ENCODE measurements at regions not wholly inside any gene's neighbourhood (a gene's known extent, or its start where the extent isn't known, plus 50 kb on each side); places are given as distances from the start of the nearest gene placed in this dataset.

GRCh38 chrX:97828471-97828870, 944.8 kb downstream of the RPA4 start:
- DNase-seq (no peak), ATAC-seq (no peak)
- Mint-ChIP-seq H3K27me3 (no peaks in the 10 kb centered on the region), H3K9me3 (no peaks in the 10 kb centered on the region), H3K27ac (no peak overlapping the region), H3K4me1 (no peaks in the 10 kb centered on the region), H3K36me3 (ENCODE audit: low read depth) (no peaks in the 10 kb centered on the region), H3K4me3 (no peak overlapping the region)

- Mint-ChIP-seq H3K27me3 (no peaks in the 10 kb centered on the region), H3K27ac (no peak overlapping the region), H3K4me1 (no peaks in the 10 kb centered on the region), H3K9me3 (no peaks in the 10 kb centered on the region), H3K4me3 (no peak overlapping the region), H3K36me3 (ENCODE audit: low read depth) (no peaks in the 10 kb centered on the region)
- no peak for ATAC-seq
- no peak for DNase-seq
Measured at GRCh38 chrX:97835969-97836368, 952.3 kb downstream of the RPA4 start.

DNA sequence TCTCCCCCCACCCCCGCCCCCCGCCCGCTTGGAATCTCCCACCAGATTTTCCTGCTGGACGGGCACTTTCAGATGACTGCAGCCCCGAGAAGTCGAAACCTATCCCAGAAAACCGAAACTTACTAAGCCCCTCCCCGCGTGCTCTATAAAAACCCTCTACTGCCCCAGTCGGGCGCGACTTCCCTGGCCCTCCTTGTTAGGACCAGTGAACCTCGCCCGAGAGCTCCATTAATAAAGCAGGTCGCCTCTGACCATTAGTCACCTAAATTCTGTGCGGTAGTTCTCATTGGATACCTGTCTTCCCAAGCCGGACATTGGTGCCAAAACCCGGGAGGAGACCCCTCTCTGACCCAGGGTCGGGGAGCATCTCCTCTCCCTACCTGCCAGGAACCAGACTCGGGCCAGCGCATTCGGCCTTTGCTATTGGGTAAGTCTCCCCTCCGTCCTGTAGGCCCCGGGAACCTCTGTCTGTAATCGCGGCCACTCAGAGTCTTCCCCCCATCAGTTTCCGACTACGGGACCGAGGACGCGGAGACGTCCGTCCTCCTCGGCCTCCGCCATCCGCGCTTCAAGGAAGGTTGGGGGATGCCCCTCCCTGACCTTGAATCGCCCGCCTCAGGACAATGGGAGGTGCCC, 958.0 kb downstream of the RPA4 start:
- no peak overlapping the region for H3K4me3 Mint-ChIP-seq
- peaks cover 2% of the 10 kb centered on the region for H3K36me3 Mint-ChIP-seq (ENCODE audit: low read depth)
- no peak overlapping the region for H3K27ac Mint-ChIP-seq
- DNase-seq (no peak), ATAC-seq (no peak)
- peaks cover 11% of the 10 kb centered on the region for H3K9me3 Mint-ChIP-seq
- H3K4me1 Mint-ChIP-seq, result no peaks in the 10 kb centered on the region
- no peaks in the 10 kb centered on the region for H3K27me3 Mint-ChIP-seq

GRCh38 chrX:97842468-97843199, 958.9 kb downstream of the RPA4 start:
- Mint-ChIP-seq H3K27me3 (no peaks in the 10 kb centered on the region), H3K36me3 (ENCODE audit: low read depth) (peaks cover 2% of the 10 kb centered on the region), H3K4me3 (no peak overlapping the region), H3K27ac (no peak overlapping the region), H3K4me1 (no peaks in the 10 kb centered on the region), H3K9me3 (peaks cover 11% of the 10 kb centered on the region)
- no peak for DNase-seq
- no peak for ATAC-seq

GRCh38 chrX:97843200-97843811, 959.6 kb downstream of the RPA4 start:
- Mint-ChIP-seq H3K4me1 (no peaks in the 10 kb centered on the region), H3K4me3 (no peak overlapping the region)

GRCh38 chrX:97844161-97844560, 960.5 kb downstream of the RPA4 start:
- Mint-ChIP-seq H3K4me3 (no peak overlapping the region), H3K36me3 (ENCODE audit: low read depth) (peaks cover 2% of the 10 kb centered on the region), H3K4me1 (no peaks in the 10 kb centered on the region), H3K9me3 (peaks cover 11% of the 10 kb centered on the region), H3K27me3 (no peaks in the 10 kb centered on the region), H3K27ac (no peak overlapping the region)
- no peak for DNase-seq
- no peak for ATAC-seq

More at GRCh38 chrX:97843200-97843811, 959.6 kb downstream of the RPA4 start:
- H3K27ac Mint-ChIP-seq, result no peak overlapping the region
- DNase-seq (no peak), ATAC-seq (no peak)
- peaks cover 2% of the 10 kb centered on the region for H3K36me3 Mint-ChIP-seq (ENCODE audit: low read depth)
- H3K9me3 Mint-ChIP-seq, result peaks cover 11% of the 10 kb centered on the region
- H3K27me3 Mint-ChIP-seq, result no peaks in the 10 kb centered on the region

DNA sequence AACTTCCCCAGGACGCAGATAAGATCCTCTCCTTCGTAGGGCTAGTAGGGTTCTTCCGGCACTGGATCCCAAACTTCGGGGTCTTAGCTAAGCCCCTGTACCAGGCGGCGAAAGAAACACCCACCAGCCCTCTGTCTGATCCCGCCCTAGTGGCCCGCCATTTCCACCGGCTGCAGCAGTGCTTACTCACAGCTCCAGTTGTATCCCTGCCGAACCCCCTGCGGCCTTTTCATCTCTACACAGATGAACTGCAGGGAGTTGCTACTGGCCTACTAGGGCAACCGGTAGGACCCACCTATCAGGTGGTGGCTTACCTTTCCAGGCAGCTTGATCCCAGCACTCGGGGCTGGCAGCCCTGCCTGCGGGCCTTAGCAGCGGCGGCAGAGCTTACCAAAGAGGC, 961.2 kb downstream of the RPA4 start:
- peaks cover 11% of the 10 kb centered on the region for H3K9me3 Mint-ChIP-seq
- no peak overlapping the region for H3K27ac Mint-ChIP-seq
- H3K27me3 Mint-ChIP-seq, result no peaks in the 10 kb centered on the region
- ATAC-seq (no peak), DNase-seq (no peak)
- H3K4me3 Mint-ChIP-seq, result no peak overlapping the region
- no peaks in the 10 kb centered on the region for H3K4me1 Mint-ChIP-seq
- peaks cover 2% of the 10 kb centered on the region for H3K36me3 Mint-ChIP-seq (ENCODE audit: low read depth)

GRCh38 chrX:97845451-97845850, 961.7 kb downstream of the RPA4 start:
- H3K4me1 Mint-ChIP-seq, result no peaks in the 10 kb centered on the region
- no peak for DNase-seq
- H3K36me3 Mint-ChIP-seq (ENCODE audit: low read depth), result peaks cover 2% of the 10 kb centered on the region
- no peak for ATAC-seq
- H3K27ac Mint-ChIP-seq, result no peak overlapping the region
- peaks cover 11% of the 10 kb centered on the region for H3K9me3 Mint-ChIP-seq
- H3K27me3 Mint-ChIP-seq, result no peaks in the 10 kb centered on the region
- H3K4me3 Mint-ChIP-seq, result no peak overlapping the region

- peaks cover 11% of the 10 kb centered on the region for H3K9me3 Mint-ChIP-seq
- no peaks in the 10 kb centered on the region for H3K4me1 Mint-ChIP-seq
- no peaks in the 10 kb centered on the region for H3K27me3 Mint-ChIP-seq
- no peak overlapping the region for H3K27ac Mint-ChIP-seq
- DNase-seq (no peak), ATAC-seq (no peak)
- H3K4me3 Mint-ChIP-seq, result no peak overlapping the region
- peaks cover 2% of the 10 kb centered on the region for H3K36me3 Mint-ChIP-seq (ENCODE audit: low read depth)
Measured at GRCh38 chrX:97846228-97846627, 962.5 kb downstream of the RPA4 start.

GRCh38 chrX:97846718-97847237, 963.1 kb downstream of the RPA4 start:
- H3K36me3 Mint-ChIP-seq (ENCODE audit: low read depth), result peaks cover 2% of the 10 kb centered on the region
- no peaks in the 10 kb centered on the region for H3K4me1 Mint-ChIP-seq
- no peak for DNase-seq
- no peak for ATAC-seq
- peaks cover 11% of the 10 kb centered on the region for H3K9me3 Mint-ChIP-seq
- no peak overlapping the region for H3K27ac Mint-ChIP-seq
- no peaks in the 10 kb centered on the region for H3K27me3 Mint-ChIP-seq
- H3K4me3 Mint-ChIP-seq, result no peak overlapping the region

GRCh38 chrX:97847885-97848679, 964.4 kb downstream of the RPA4 start:
- no peaks in the 10 kb centered on the region for H3K4me1 Mint-ChIP-seq
- no peaks in the 10 kb centered on the region for H3K27me3 Mint-ChIP-seq
- ATAC-seq (no peak), DNase-seq (no peak)
- no peak overlapping the region for H3K4me3 Mint-ChIP-seq
- H3K36me3 Mint-ChIP-seq (ENCODE audit: low read depth), result peaks cover 2% of the 10 kb centered on the region
- peaks cover 11% of the 10 kb centered on the region for H3K9me3 Mint-ChIP-seq
- H3K27ac Mint-ChIP-seq, result no peak overlapping the region

DNA sequence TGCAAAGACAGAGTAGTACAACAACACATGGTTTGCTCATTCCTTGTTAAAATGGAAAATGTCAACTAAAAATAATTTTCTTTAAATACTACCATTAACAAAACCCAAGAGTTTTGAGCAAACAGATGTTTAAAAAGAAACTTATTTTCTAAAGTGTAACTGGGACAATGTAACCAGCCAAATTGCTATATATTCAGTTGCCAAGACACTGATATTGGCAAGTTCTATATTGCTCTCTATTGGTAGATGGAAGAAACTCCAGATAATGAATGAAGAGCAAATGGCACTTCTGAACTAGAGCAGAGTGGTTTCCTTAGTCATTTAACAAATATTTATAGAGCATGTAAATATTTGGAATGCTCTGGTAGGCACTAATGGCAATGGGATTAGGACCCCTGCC, 966.2 kb downstream of the RPA4 start:
- Mint-ChIP-seq H3K4me3 (no peak overlapping the region), H3K36me3 (ENCODE audit: low read depth) (no peaks in the 10 kb centered on the region), H3K27me3 (no peaks in the 10 kb centered on the region), H3K4me1 (no peaks in the 10 kb centered on the region), H3K9me3 (peaks cover 5% of the 10 kb centered on the region), H3K27ac (no peak overlapping the region)
- no peak for DNase-seq
- no peak for ATAC-seq

DNA sequence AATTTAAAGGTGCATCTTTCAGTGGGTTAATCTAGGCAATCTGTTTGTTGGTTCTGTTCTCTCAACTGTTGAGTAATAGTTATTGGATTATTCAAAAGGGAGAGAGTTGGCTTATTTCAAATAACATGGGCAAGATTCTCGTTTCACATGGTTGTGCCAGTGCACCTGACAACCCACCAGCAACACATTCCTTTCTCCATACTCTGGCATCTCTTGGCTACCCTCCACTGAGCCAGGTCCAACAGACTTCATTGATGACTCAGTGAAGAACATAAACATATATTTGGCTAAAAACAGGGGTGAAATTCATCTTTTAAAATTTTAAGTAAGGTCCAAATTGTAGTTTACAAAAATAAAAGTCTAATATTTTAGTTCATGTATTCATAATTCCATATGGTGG, 967.2 kb downstream of the RPA4 start:
- ATAC-seq, result no peak
- no peaks in the 10 kb centered on the region for H3K36me3 Mint-ChIP-seq (ENCODE audit: low read depth)
- H3K27ac Mint-ChIP-seq, result no peak overlapping the region
- no peaks in the 10 kb centered on the region for H3K4me1 Mint-ChIP-seq
- no peaks in the 10 kb centered on the region for H3K9me3 Mint-ChIP-seq
- no peak for DNase-seq
- no peak overlapping the region for H3K4me3 Mint-ChIP-seq
- H3K27me3 Mint-ChIP-seq, result no peaks in the 10 kb centered on the region

GRCh38 chrX:97854086-97854485, 970.4 kb downstream of the RPA4 start:
- H3K9me3 Mint-ChIP-seq, result no peaks in the 10 kb centered on the region
- no peaks in the 10 kb centered on the region for H3K27me3 Mint-ChIP-seq
- no peak for ATAC-seq

More at GRCh38 chrX:97854086-97854485, 970.4 kb downstream of the RPA4 start:
- Mint-ChIP-seq H3K36me3 (ENCODE audit: low read depth) (no peaks in the 10 kb centered on the region), H3K4me1 (no peaks in the 10 kb centered on the region), H3K27ac (no peak overlapping the region), H3K4me3 (no peak overlapping the region)
- DNase-seq, result no peak

Measured in activated naive CD8-positive, alpha-beta T cell treated with anti-CD3 and anti-CD28 coated beads, Interleukin-2, amount 50 U/mL, for 24 hours (primary cell).